ENCODE measurements at regions not wholly inside any gene's neighbourhood (a gene's known extent, or its start where the extent isn't known, plus 50 kb on each side); places are given as distances from the start of the nearest gene placed in this dataset.
"Not testable (repeated sequence)": the region's sequence is repeated elsewhere in the genome, so short reads cannot be mapped to it uniquely, and the experiment has no call there.

GRCh38 chr7:153964481-153965112 lies 87.6 kb upstream of the DPP6 start:
- H3K4me3 ChIP-seq; H3K27me3 ChIP-seq; H3K4me1 ChIP-seq; intact Hi-C loops (cut with DNase I); DNase-seq (ENCODE audit: low spot score in 2 of 2); H3K27ac ChIP-seq; H3K36me3 ChIP-seq; H3K9me3 ChIP-seq: not testable (repeated sequence)

DNA sequence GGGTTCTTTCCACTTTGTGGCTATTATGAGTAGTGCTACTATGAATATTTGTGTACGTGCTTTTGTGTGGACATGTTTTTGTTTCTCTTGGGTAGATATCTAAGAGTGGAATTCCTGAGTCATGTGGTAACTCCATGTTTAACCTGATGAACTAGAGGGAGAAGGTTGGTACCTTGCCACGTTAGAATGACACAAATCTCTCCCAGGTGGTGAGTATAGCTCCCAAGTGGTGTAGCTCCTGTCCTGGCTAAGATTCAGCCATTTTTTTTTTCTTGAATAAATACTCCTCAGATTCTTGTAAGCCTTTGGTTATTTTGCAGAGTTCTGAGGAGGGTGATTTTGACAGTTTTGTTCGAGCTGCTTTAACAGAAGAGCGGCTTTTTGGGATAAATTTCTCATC lies 83.2 kb upstream of the DPP6 start:
- H3K27me3 ChIP-seq; H3K9me3 ChIP-seq; intact Hi-C loops (cut with DNase I); DNase-seq (ENCODE audit: low spot score in 2 of 2); H3K4me1 ChIP-seq; H3K27ac ChIP-seq; H3K4me3 ChIP-seq; H3K36me3 ChIP-seq: not testable (repeated sequence)

- H3K4me3 ChIP-seq; H3K4me1 ChIP-seq; H3K27me3 ChIP-seq; H3K9me3 ChIP-seq; intact Hi-C loops (cut with DNase I); H3K36me3 ChIP-seq; DNase-seq (ENCODE audit: low spot score in 2 of 2); H3K27ac ChIP-seq: not testable (repeated sequence)
Observed at GRCh38 chr7:153974603-153975002, 77.6 kb upstream of the DPP6 start.

GRCh38 chr7:153976745-153977144 lies 75.5 kb upstream of the DPP6 start:
- intact Hi-C loops (cut with DNase I); H3K27ac ChIP-seq; H3K4me1 ChIP-seq; H3K27me3 ChIP-seq; H3K9me3 ChIP-seq; H3K4me3 ChIP-seq; H3K36me3 ChIP-seq; DNase-seq (ENCODE audit: low spot score in 2 of 2): not testable (repeated sequence)

GRCh38 chr7:153983186-153983585 lies 69.0 kb upstream of the DPP6 start:
- H3K4me1 ChIP-seq; H3K27me3 ChIP-seq; H3K36me3 ChIP-seq; H3K27ac ChIP-seq; DNase-seq (ENCODE audit: low spot score in 2 of 2); H3K4me3 ChIP-seq; intact Hi-C loops (cut with DNase I); H3K9me3 ChIP-seq: not testable (repeated sequence)

DNA sequence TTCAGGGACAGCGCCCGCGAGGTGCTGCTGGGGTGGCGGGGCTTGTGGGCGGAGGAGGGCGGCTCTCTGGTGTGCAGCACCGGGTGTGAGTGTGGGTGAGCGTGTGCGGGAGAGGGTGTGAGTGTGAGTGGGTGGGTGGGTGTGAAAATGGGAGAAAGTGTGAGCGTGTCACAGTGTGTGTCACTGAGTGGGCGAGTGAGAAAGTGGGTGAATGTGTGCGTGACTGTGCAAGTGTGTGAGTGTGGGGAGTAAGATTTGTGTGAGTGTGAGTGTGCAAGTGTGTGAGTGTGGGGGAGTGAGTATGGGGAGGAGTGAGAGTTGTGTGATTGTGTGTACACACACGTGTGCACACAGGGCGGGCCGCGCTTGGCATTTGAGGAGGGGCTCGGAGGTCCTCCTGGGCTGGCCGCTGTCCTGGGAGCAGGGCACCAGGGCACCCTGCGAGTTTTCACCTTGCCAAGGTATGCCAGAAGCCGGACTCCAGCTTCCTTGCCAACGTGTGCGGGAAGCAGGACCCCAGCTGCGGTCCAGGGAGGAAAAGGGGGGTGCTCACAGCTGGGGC lies 63.1 kb upstream of the DPP6 start:
- intact Hi-C loops (cut with DNase I); DNase-seq (ENCODE audit: low spot score in 2 of 2); H3K4me1 ChIP-seq; H3K4me3 ChIP-seq; H3K36me3 ChIP-seq; H3K9me3 ChIP-seq; H3K27me3 ChIP-seq; H3K27ac ChIP-seq: not testable (repeated sequence)

DNA sequence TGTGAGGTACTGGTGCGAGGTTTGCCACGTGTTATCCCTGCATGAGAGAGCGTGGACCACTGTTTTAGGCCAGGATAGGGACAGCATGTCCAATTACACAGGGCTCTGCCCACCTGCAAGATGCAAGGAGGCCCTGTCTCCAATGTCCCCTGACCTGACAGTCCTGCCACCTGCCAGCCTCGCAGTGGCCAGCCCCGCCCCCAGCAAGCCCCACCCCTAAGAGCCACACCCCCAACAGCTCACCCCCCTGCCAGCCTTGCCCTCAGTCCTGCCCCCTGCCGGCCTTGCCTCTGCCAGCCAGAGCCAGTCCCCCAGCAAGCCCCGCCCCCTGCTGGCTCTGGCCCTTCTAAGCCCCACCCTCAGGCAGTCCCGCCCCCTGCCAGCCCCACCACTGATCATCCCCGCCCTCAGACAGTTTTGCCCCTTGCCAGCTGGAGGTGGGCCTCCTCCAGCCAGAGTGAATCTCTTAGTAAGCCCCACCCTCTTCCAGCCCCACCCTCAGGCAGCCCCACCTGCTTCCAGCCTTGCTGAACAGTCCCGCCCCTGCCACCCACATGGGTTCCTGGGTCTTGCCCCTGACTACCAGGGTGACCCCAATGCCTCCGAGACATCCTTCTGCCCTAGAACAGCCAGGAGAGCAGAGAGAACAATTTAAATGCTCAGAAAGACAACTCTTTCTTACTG lies 62.3 kb upstream of the DPP6 start:
- H3K27ac ChIP-seq; H3K4me1 ChIP-seq; H3K36me3 ChIP-seq; DNase-seq (ENCODE audit: low spot score in 2 of 2); H3K4me3 ChIP-seq; H3K9me3 ChIP-seq; H3K27me3 ChIP-seq; intact Hi-C loops (cut with DNase I): not testable (repeated sequence)

- H3K4me1 ChIP-seq; intact Hi-C loops (cut with DNase I); H3K27ac ChIP-seq; H3K4me3 ChIP-seq; H3K27me3 ChIP-seq; H3K9me3 ChIP-seq; DNase-seq (ENCODE audit: low spot score in 2 of 2); H3K36me3 ChIP-seq: not testable (repeated sequence)
Observed at GRCh38 chr7:153991471-153991870, 60.7 kb upstream of the DPP6 start.

- intact Hi-C loops (cut with DNase I); H3K9me3 ChIP-seq; H3K4me3 ChIP-seq; H3K36me3 ChIP-seq; DNase-seq (ENCODE audit: low spot score in 2 of 2); H3K27ac ChIP-seq; H3K4me1 ChIP-seq; H3K27me3 ChIP-seq: not testable (repeated sequence)
Observed at GRCh38 chr7:153993402-153993801, 58.8 kb upstream of the DPP6 start.

- H3K27ac ChIP-seq; H3K9me3 ChIP-seq; H3K36me3 ChIP-seq; H3K4me1 ChIP-seq; H3K27me3 ChIP-seq; DNase-seq (ENCODE audit: low spot score in 2 of 2); H3K4me3 ChIP-seq; intact Hi-C loops (cut with DNase I): not testable (repeated sequence)
Observed at GRCh38 chr7:153998896-153999295, 53.3 kb upstream of the DPP6 start.
